ENCODE measurements at regions not wholly inside any gene's neighbourhood (a gene's known extent, or its start where the extent isn't known, plus 50 kb on each side); places are given as distances from the start of the nearest gene placed in this dataset.

GRCh38 chr10:108598831-108599230, 1324.5 kb downstream of the XPNPEP1 start:
- no peak for DNase-seq
- no peaks in the 10 kb centered on the region for H3K27me3 ChIP-seq (ENCODE audit: control insufficient read depth, insufficient read depth, low read length)
- ATAC-seq (ENCODE audit: low read depth), result no peak

More at GRCh38 chr10:108598831-108599230, 1324.5 kb downstream of the XPNPEP1 start:
- Histone ChIP-seq H3K4me3 (ENCODE audit: insufficient read depth, low read depth, low read length) (no peak overlapping the region), H2BK5ac (ENCODE audit: low read depth, low read length, poor library complexity, severe bottlenecking) (no peak overlapping the region), H2BK15ac (ENCODE audit: low read depth, low read length) (no peak overlapping the region), H3K79me1 (ENCODE audit: low read depth in 1 of 2, low read length in 2 of 2) (no peaks in the 10 kb centered on the region), H3K27ac (ENCODE audit: insufficient read depth, low read length) (no peak overlapping the region), H4K5ac (ENCODE audit: low read depth, low read length) (no peak overlapping the region), H3K4ac (ENCODE audit: low read depth, low read length) (no peak overlapping the region), H2BK20ac (ENCODE audit: low read depth, low read length) (no peak overlapping the region), H3K18ac (ENCODE audit: low read depth, low read length) (no peak overlapping the region), H2AFZ (replicated peaks; ENCODE audit: low read length, poor library complexity) (no peak overlapping the region), H3K4me1 (ENCODE audit: control insufficient read depth, insufficient read depth, low read length) (no peaks in the 10 kb centered on the region), H3K9ac (ENCODE audit: low read depth, low read length) (no peak overlapping the region), H3K23ac (ENCODE audit: low read depth, low read length) (no peak overlapping the region), H4K20me1 (ENCODE audit: insufficient read depth, low read length) (no peaks in the 10 kb centered on the region), H3K9me3 (ENCODE audit: control insufficient read depth, insufficient read depth, low read length) (peaks cover 3% of the 10 kb centered on the region; the same call in 1 of the 2 replicates), H2AK5ac (ENCODE audit: low read depth, low read length) (no peak overlapping the region), H3K4me2 (ENCODE audit: low read depth, low read length) (no peak overlapping the region), H3K14ac (replicated peaks; ENCODE audit: low read depth, low read length) (no peak overlapping the region), H2AK9ac (replicated peaks; ENCODE audit: low read depth, low read length, poor library complexity) (no peak overlapping the region), H3K36me3 (ENCODE audit: control insufficient read depth, insufficient read depth, low read length) (no peaks in the 10 kb centered on the region), H3K9me1 (ENCODE audit: insufficient read depth, low read length) (no peaks in the 10 kb centered on the region), H3K56ac (ENCODE audit: extremely low read depth, insufficient read depth, low read length) (no peak overlapping the region), H4K8ac (ENCODE audit: low read depth in 2 of 2, low read length in 2 of 2) (no peak overlapping the region), H4K91ac (ENCODE audit: insufficient read depth, low read depth, low read length) (no peak overlapping the region), H2BK120ac (ENCODE audit: low read depth, low read length) (no peak overlapping the region)
- CTCF ChIA-PET, result no interaction called here
- dilution Hi-C loops (cut with HindIII; ENCODE audit: low sequenced_read_pairs, unreplicated experiment) (no loop called here), in situ Hi-C loops (cut with MboI; ENCODE audit: low sequenced_read_pairs) (no loop called here), intact Hi-C loops (cut with micrococcal nuclease) (no loop called here)
- no peak for TF ChIP-seq MAFK (IDR thresholded peaks at IDR 0.05; ENCODE audit: low read depth, low read length)
- TF ChIP-seq FOS (IDR thresholded peaks at IDR 0.05; ENCODE audit: low read depth, low read length), result no peak
- no peak for TF ChIP-seq POLR2A (IDR thresholded peaks at IDR 0.05; ENCODE audit: low read depth, low read length)
- no peak for TF ChIP-seq MXI1 (IDR thresholded peaks at IDR 0.05; ENCODE audit: borderline replicate concordance, low read depth, low read length)
- TF ChIP-seq NFE2L2 (IDR thresholded peaks at IDR 0.05; ENCODE audit: low read depth, low read length), result no peak
- no peak for TF ChIP-seq CEBPB (IDR thresholded peaks at IDR 0.05; ENCODE audit: low read depth, low read length)
- TF ChIP-seq MAZ (IDR thresholded peaks at IDR 0.05; ENCODE audit: borderline replicate concordance, low read depth, low read length), result no peak
- TF ChIP-seq CHD1 (IDR thresholded peaks at IDR 0.05; ENCODE audit: low read depth, low read length), result no peak
- TF ChIP-seq ELK1 (IDR thresholded peaks at IDR 0.05; ENCODE audit: borderline replicate concordance, low read depth, low read length), result no peak
- no peak for TF ChIP-seq RAD21 (IDR thresholded peaks at IDR 0.05; ENCODE audit: low read length)
- TF ChIP-seq USF2 (IDR thresholded peaks at IDR 0.05; ENCODE audit: low read depth, low read length), result no peak
- no peak for TF ChIP-seq BHLHE40 (IDR thresholded peaks at IDR 0.05; ENCODE audit: low read depth, low read length)
- no peak for TF ChIP-seq RFX5 (IDR thresholded peaks at IDR 0.05; ENCODE audit: low read depth, low read length)
- no peak for TF ChIP-seq CTCF (conservative IDR thresholded peaks at IDR 0.05; ENCODE audit: low read depth, low read length)
- no peak for TF ChIP-seq SMC3 (IDR thresholded peaks at IDR 0.05; ENCODE audit: low read depth, low read length)
- TF ChIP-seq RCOR1 (IDR thresholded peaks at IDR 0.05; ENCODE audit: insufficient replicate concordance, low read length), result no peak
- BruUV-seq (replicated peaks), result no TSS peak
- POLR2A ChIA-PET (ENCODE audit: unreplicated experiment), result no interaction called here

Measured in IMR-90 (cell line).